Trophoblast cell (in vitro differentiated cells and primary cell): ENCODE measurements at regions not wholly inside any gene's neighbourhood (a gene's known extent, or its start where the extent isn't known, plus 50 kb on each side); places are given as distances from the start of the nearest gene placed in this dataset.

Source experiments
- DNase-seq, 2 donors: peaks; one replicate each; pipeline ENCODE4 v3.0.0-alpha.2; 2016
- H2AFZ ChIP-seq: 2 replicates; pipeline ENCODE4 v1.6.1; 2013; ENCODE audit warnings: low read length, moderate library complexity, mild to moderate bottlenecking; ENCODE audit not compliant: insufficient read depth, poor library complexity
- H2AK5ac ChIP-seq: 2 replicates; pipeline ENCODE4 v1.6.1; 2013; ENCODE audit warnings: mild to moderate bottlenecking, low read length
- H2BK120ac ChIP-seq: 2 replicates; pipeline ENCODE4 v1.6.1; 2013; ENCODE audit warnings: low read length, mild to moderate bottlenecking, moderate library complexity; ENCODE audit not compliant: insufficient read depth, poor library complexity
- H2BK12ac ChIP-seq: 2 replicates; pipeline ENCODE4 v1.6.1; 2013; ENCODE audit warnings: mild to moderate bottlenecking, low read length, moderate library complexity
- H2BK5ac ChIP-seq: 2 replicates; pipeline ENCODE4 v1.6.1; 2013; ENCODE audit warnings: low read length, low read depth, moderate library complexity, mild to moderate bottlenecking; ENCODE audit not compliant: poor library complexity
- H3K14ac ChIP-seq: 2 replicates; pipeline ENCODE4 v1.6.1; 2013; ENCODE audit warnings: mild to moderate bottlenecking, low read length
- H3K18ac ChIP-seq: 2 replicates; pipeline ENCODE4 v1.6.1; 2013; ENCODE audit warnings: mild to moderate bottlenecking, low read length
- H3K23ac ChIP-seq: 2 replicates; pipeline ENCODE4 v1.6.1; 2013; ENCODE audit warnings: low read length
- H3K27ac ChIP-seq: 2 replicates; pipeline ENCODE4 v1.5.1; 2013; ENCODE audit warnings: low read depth, mild to moderate bottlenecking, inconsistent platforms, low read length, moderate library complexity
- H3K27me3 ChIP-seq: 2 replicates; pipeline ENCODE4 v1.6.1; 2013; ENCODE audit warnings: inconsistent platforms, mild to moderate bottlenecking, low read length, moderate library complexity; ENCODE audit not compliant: insufficient read depth
- H3K36me3 ChIP-seq, 2 experiments: 1 replicate in 1 of 2; 2 replicates in 1 of 2; pipeline ENCODE4 v1.6.1; 2013; ENCODE audit warnings: low read length in 2 of 2, mild to moderate bottlenecking in 2 of 2, moderate library complexity in 1 of 2; ENCODE audit not compliant: insufficient read depth in 2 of 2, control insufficient read depth in 1 of 2
- H3K4ac ChIP-seq: 2 replicates; pipeline ENCODE4 v1.6.1; 2013; ENCODE audit warnings: low read depth, mild to moderate bottlenecking, low read length, moderate library complexity
- H3K4me1 ChIP-seq, 2 experiments: 1 replicate in 1 of 2; 2 replicates in 1 of 2; pipeline ENCODE4 v1.6.1; 2013; ENCODE audit warnings: low read length in 2 of 2, mild to moderate bottlenecking in 2 of 2, moderate library complexity in 1 of 2; ENCODE audit not compliant: insufficient read depth in 2 of 2, control insufficient read depth in 1 of 2
- H3K4me2 ChIP-seq: 2 replicates; pipeline ENCODE4 v1.6.1; 2013; ENCODE audit warnings: inconsistent platforms, mild to moderate bottlenecking, low read length, moderate library complexity
- H3K4me3 ChIP-seq: 2 replicates; pipeline ENCODE4 v1.5.1; 2013; ENCODE audit warnings: mild to moderate bottlenecking, low read depth, low read length, inconsistent platforms
- H3K79me1 ChIP-seq: one replicate; pipeline ENCODE4 v1.6.1; 2013; ENCODE audit warnings: low read length
- H3K79me2 ChIP-seq: 2 replicates; pipeline ENCODE4 v1.6.1; 2013; ENCODE audit warnings: low read length, mild to moderate bottlenecking; ENCODE audit not compliant: control insufficient read depth, insufficient read depth, poor library complexity
- H3K9ac ChIP-seq: 2 replicates; pipeline ENCODE4 v1.6.1; 2013; ENCODE audit warnings: mild to moderate bottlenecking, low read length
- H3K9me3 ChIP-seq: 2 replicates; pipeline ENCODE4 v1.6.1; 2013; ENCODE audit warnings: low read depth, mild to moderate bottlenecking, control low read depth, inconsistent platforms, low read length; ENCODE audit not compliant: insufficient read depth
- H4K12ac ChIP-seq: 2 replicates; pipeline ENCODE4 v1.6.1; 2013; ENCODE audit warnings: low read depth, mild to moderate bottlenecking, low read length, moderate library complexity
- H4K8ac ChIP-seq: 2 replicates; pipeline ENCODE4 v1.6.1; 2013; ENCODE audit warnings: low read depth, mild to moderate bottlenecking, low read length, moderate library complexity
- H4K91ac ChIP-seq: one replicate; pipeline ENCODE4 v1.6.1; 2013; ENCODE audit warnings: low read depth, mild to moderate bottlenecking, low read length, moderate library complexity
- WGBS: extraction: QIAGEN DNeasy Blood & Tissue Kit; methylation state at CpG from one replicate; pipeline ENCODE4 v1.1.7; 2013; ENCODE audit warnings: missing lambda C conversion rate; ENCODE audit not compliant: insufficient read length, insufficient coverage; ENCODE audit errors: extremely low coverage; 5-methylcytosine and 5-hydroxymethylcytosine counted together

- no peak overlapping the region for H3K4me3 ChIP-seq
Observed at GRCh38 chr17:26807024-26807423, 486.9 kb upstream of the WSB1 start.

GRCh38 chr17:26809033-26809432, 484.9 kb upstream of the WSB1 start:
- Histone ChIP-seq H3K4ac (no peak overlapping the region), H2AK5ac (no peak overlapping the region), H4K12ac (no peak overlapping the region), H3K18ac (no peak overlapping the region), H3K27ac (no peak overlapping the region), H3K79me2 (no peaks in the 10 kb centered on the region), H3K4me1 (no peaks in the 10 kb centered on the region), H3K9me3 (no peaks in the 10 kb centered on the region), H3K4me2 (no peak overlapping the region), H2BK12ac (no peak overlapping the region), H3K14ac (no peak overlapping the region), H2BK120ac (no peak overlapping the region), H3K27me3 (no peaks in the 10 kb centered on the region), H3K23ac (no peak overlapping the region), H4K8ac (no peak overlapping the region), H3K4me3 (no peak overlapping the region), H3K9ac (no peak overlapping the region), H2AFZ (no peak overlapping the region), H3K79me1 (no peaks in the 10 kb centered on the region), H3K36me3 (no peaks in the 10 kb centered on the region), H4K91ac (no peak overlapping the region), H2BK5ac (no peak overlapping the region)
- WGBS = 100% methylated on average over 6 of the region's 10 CpGs
- DNase-seq = no peak

More at GRCh38 chr17:26807024-26807423, 486.9 kb upstream of the WSB1 start:
- Histone ChIP-seq H3K4me1 (no peaks in the 10 kb centered on the region), H2BK5ac (no peak overlapping the region), H3K9me3 (no peaks in the 10 kb centered on the region), H3K27me3 (no peaks in the 10 kb centered on the region), H3K18ac (no peak overlapping the region), H3K36me3 (no peaks in the 10 kb centered on the region), H3K4me2 (no peak overlapping the region), H4K8ac (no peak overlapping the region), H4K12ac (no peak overlapping the region), H3K23ac (no peak overlapping the region), H3K79me1 (no peaks in the 10 kb centered on the region), H2AK5ac (no peak overlapping the region), H2BK120ac (no peak overlapping the region), H3K4ac (no peak overlapping the region), H4K91ac (no peak overlapping the region), H3K27ac (no peak overlapping the region), H3K79me2 (no peaks in the 10 kb centered on the region), H3K9ac (no peak overlapping the region), H3K14ac (no peak overlapping the region), H2AFZ (no peak overlapping the region), H2BK12ac (no peak overlapping the region)
- DNase-seq = no peak
- 100% methylated on average over 7 of the region's 10 CpGs for WGBS

GRCh38 chr17:26818736-26819135, 475.2 kb upstream of the WSB1 start:
- no peaks in the 10 kb centered on the region for H3K27me3 ChIP-seq
- H3K14ac ChIP-seq = no peak overlapping the region
- H3K23ac ChIP-seq = no peak overlapping the region
- no peak overlapping the region for H3K18ac ChIP-seq
- H4K12ac ChIP-seq = no peak overlapping the region
- H3K4ac ChIP-seq = no peak overlapping the region
- no peak overlapping the region for H4K91ac ChIP-seq
- no peaks in the 10 kb centered on the region for H3K36me3 ChIP-seq
- H2AFZ ChIP-seq = no peak overlapping the region
- no peaks in the 10 kb centered on the region for H3K4me1 ChIP-seq
- 100% methylated on average over 6 of the region's 9 CpGs for WGBS
- no peaks in the 10 kb centered on the region for H3K79me1 ChIP-seq
- H2BK5ac ChIP-seq = no peak overlapping the region
- H2AK5ac ChIP-seq = no peak overlapping the region
- no peak overlapping the region for H2BK12ac ChIP-seq
- no peak overlapping the region for H3K9ac ChIP-seq
- H3K4me3 ChIP-seq = no peak overlapping the region
- no peak overlapping the region for H3K27ac ChIP-seq
- no peaks in the 10 kb centered on the region for H3K79me2 ChIP-seq
- DNase-seq = no peak
- no peak overlapping the region for H2BK120ac ChIP-seq
- H4K8ac ChIP-seq = no peak overlapping the region
- H3K4me2 ChIP-seq = no peak overlapping the region
- H3K9me3 ChIP-seq = peaks cover 2% of the 10 kb centered on the region
